Cardiac fibroblast (primary cell): ENCODE measurements at regions not wholly inside any gene's neighbourhood (a gene's known extent, or its start where the extent isn't known, plus 50 kb on each side); places are given as distances from the start of the nearest gene placed in this dataset.

Experiments
- DNase-seq, 2 donors: peaks; one replicate each; pipeline versions ENCODE4 v3.0.0 to v3.0.0-alpha.2; 2010; ENCODE audit warnings: low read depth in 2 of 2
- H3K4me3 ChIP-seq, 2 donors: replicated peaks in 1 of 2; 1 replicate in 1 of 2; 2 replicates in 1 of 2; pipeline ENCODE4 v1.5.1; 2011; ENCODE audit warnings: low read depth in 2 of 2, low read length in 2 of 2, mild to moderate bottlenecking in 2 of 2, moderate library complexity in 1 of 2
- CTCF ChIP-seq: IDR thresholded peaks from one replicate; pipeline ENCODE4 v1.5.1; 2011; ENCODE audit warnings: low read depth, mild to moderate bottlenecking, low read length, inconsistent platforms

DNA sequence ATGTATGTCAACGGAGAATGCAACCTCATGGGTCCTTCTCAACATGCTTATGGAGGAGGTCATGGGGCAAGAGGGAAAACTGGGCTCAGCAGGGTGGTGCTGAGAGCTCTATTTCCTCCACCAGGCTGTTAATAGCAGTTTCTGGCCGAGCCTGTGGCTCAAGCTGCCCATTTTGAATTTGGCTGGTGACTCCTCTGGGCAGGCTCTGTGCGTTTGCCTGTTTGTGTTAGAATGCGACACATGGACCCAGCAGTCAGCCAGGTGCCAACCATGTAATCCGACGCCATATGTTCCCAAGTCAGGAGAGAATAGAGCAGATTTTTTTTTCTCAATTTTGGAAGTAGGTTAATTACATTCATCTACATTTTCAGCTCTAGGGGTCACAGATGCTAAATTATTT lies 387.7 kb upstream of the CLINT1 start:
- H3K4me3 ChIP-seq: no peak overlapping the region
- no peak for TF ChIP-seq CTCF
- DNase-seq: no peak

- DNase-seq: no peak
- no peak for TF ChIP-seq CTCF
- H3K4me3 ChIP-seq: no peak overlapping the region
These were observed 386.6 kb upstream of the CLINT1 start for GRCh38 chr5:158245513-158245912.

DNA sequence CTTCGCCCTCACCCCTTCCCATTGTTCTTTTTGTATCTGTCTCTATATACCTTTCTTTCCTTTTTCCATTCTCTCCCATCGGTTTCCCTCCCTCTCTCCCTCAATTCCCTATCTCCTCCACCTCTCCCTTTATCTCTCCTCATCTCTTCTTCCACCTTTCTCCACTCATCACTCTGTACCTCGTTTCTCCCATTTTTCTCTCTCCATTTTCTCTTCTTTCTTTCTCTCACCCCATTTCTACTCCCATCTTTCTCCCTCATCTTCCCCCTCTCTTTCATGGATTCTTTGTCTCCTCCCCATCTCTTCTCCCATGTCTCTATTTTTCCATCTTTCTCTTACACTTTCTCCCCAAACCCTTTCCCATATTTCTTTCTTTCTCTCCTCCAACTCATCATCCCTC lies 385.9 kb upstream of the CLINT1 start:
- no peak for DNase-seq
- no peak overlapping the region for H3K4me3 ChIP-seq
- no peak for TF ChIP-seq CTCF

DNA sequence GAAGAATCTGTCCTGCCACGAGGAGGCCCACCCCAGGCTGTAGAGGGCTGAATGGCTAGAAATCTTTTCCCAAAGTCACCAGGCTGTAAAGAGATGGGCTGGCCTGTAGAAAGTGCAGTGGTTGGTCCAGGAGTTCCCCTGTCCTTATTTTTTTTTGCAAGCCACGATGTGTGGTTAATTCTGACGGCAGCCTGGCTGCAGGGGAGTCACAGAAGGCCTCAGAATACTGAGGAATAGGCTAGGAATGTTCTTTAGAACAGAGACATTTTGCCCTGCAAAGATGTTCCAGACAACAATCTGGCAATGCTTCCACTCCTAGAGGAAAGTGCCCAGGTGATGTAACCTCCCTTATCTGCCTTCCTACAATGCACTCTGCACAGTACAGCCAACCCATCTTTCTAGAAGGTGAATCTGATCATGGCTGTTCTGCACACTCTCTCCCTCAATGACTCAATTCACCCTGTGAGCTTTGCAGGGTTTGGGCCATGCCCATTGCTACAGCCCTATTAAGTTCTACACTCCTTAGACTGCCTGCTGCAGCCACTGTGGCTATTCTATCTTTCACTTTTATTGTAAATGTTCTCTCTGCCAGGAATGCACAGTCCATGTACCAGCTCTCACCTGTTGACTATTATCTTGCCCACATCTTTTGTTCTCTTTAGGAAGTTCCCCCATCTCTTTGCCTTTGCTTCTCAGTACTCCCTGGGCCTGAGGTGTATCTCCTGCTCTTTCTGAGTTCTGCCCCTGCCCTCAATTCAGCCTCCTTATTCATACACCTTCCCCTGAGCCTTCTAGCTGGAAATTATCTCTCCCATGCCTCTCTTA lies 377.8 kb upstream of the CLINT1 start:
- no peak overlapping the region for H3K4me3 ChIP-seq
- TF ChIP-seq CTCF: no peak
- peak in 1 of 2 donors; percentile 21 for DNase-seq

DNA sequence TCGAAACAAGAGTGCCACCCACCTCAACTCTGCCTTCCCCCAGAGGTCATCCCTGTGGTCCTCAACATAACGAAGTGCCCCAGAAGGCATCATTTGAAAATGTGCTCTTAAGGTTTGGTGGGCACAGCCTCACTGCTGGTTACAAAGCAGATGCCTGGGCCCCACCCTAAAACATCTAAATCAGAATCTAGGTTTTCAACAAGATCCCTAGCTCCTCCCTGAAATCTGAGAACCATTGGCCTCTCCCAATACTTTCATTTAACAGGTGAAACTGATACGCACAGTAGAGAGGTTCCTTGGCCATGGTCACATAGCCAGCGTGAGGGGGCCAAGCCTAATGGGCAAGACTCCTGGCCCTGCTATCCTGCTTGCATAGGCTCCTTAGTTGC lies 376.2 kb upstream of the CLINT1 start:
- DNase-seq: no peak
- TF ChIP-seq CTCF: no peak
- H3K4me3 ChIP-seq: no peak overlapping the region

- DNase-seq: no peak
- H3K4me3 ChIP-seq: no peak overlapping the region
- no peak for TF ChIP-seq CTCF
These were observed 375.6 kb upstream of the CLINT1 start for GRCh38 chr5:158234323-158235158.
